ENCODE measurements at regions not wholly inside any gene's neighbourhood (a gene's known extent, or its start where the extent isn't known, plus 50 kb on each side); places are given as distances from the start of the nearest gene placed in this dataset.

- TF ChIP-seq CTCF (IDR thresholded peaks at IDR 0.05) (no peak), EZH2phosphoT487 (IDR thresholded peaks at IDR 0.05) (no peak), EZH2 (IDR thresholded peaks at IDR 0.05) (no peak)
Observed at GRCh38 chr9:82168585-82168984, 180.0 kb downstream of the SPATA31D1 start.
